HCT116 (cell line): ENCODE measurements at regions not wholly inside any gene's neighbourhood (a gene's known extent, or its start where the extent isn't known, plus 50 kb on each side); places are given as distances from the start of the nearest gene placed in this dataset.

Source experiments
- ATAC-seq: fragments of 200-7000 bp; cut with Tn5 transposase; 2 replicates; pipeline ENCODE4 v1.9.1; 2020; ENCODE audit warnings: mild to moderate bottlenecking, moderate library complexity
- BruUV-seq: library from RNA; stranded (reverse); fragments of 400-500 nt; replicated peaks from 2 replicates; lab custom pipeline; 2021; lab: Mats Ljungman, UMichigan
- CTCF ChIA-PET: fragments of 300-600 bp; sonication (Branson Sonifier 250); formaldehyde crosslinking; loops from one replicate; lab custom pipeline; 2021; ENCODE audit warnings: antibody characterized with exemption; lab: Charles Lee
- POLR2A ChIA-PET: fragments of 300-600, 350-600 bp; sonication (Branson Sonifier 250); formaldehyde crosslinking; loops from one replicate; lab custom pipeline; 2021; ENCODE audit warnings: antibody characterized with exemption; lab: Charles Lee
- RAD21 ChIA-PET, 2 experiments: fragments of 300-600 bp; sonication (Branson Sonifier 250); formaldehyde crosslinking; loops; one replicate each; lab custom pipeline; 2023; ENCODE audit warnings: low total read pairs in 2 of 2; ENCODE audit not compliant: uncharacterized antibody in 2 of 2, unreplicated experiment in 2 of 2, low non-redundant PET in 1 of 2; lab: Charles Lee
- DNase-seq: peaks from one replicate; pipeline ENCODE4 v3.0.0-alpha.2; 2010; ENCODE audit warnings: low read depth, low spot score
- H2AFZ ChIP-seq: fragments of 200-600 bp; shearing (Covaris generic), sonication (generic); 2 replicates; pipeline ENCODE4 v1.6.1; 2017; ENCODE audit warnings: low read depth, mixed run types, mixed read lengths, antibody characterized with exemption, low read length; ENCODE audit not compliant: poor library complexity, severe bottlenecking
- H3K27ac ChIP-seq: 2 replicates; pipeline ENCODE4 v1.5.1; 2012; ENCODE audit warnings: low read depth, low read length
- H3K27me3 ChIP-seq: fragments of 200-600 bp; sonication (generic); 2 replicates; pipeline ENCODE4 v1.6.1; 2016; ENCODE audit warnings: mixed run types, low read length, mixed read lengths; ENCODE audit not compliant: insufficient read depth
- H3K36me3 ChIP-seq, 2 experiments: fragments of 200-500 bp in 1 of 2; fragments of 200-600 bp in 1 of 2; sonication (Bioruptor generic) in 1 of 2; sonication (generic) in 1 of 2; 2 replicates each; pipeline versions ENCODE4 v1.5.1 to v1.6.1; 2014 to 2016; ENCODE audit warnings: low read length in 2 of 2, inconsistent platforms in 1 of 2, mixed read lengths in 1 of 2, mixed run types in 1 of 2; ENCODE audit not compliant: insufficient read depth in 2 of 2, control insufficient read depth in 1 of 2
- H3K4me1 ChIP-seq, 2 experiments: fragments of 200-600 bp in 1 of 2; sonication (generic) in 1 of 2; 2 replicates each; pipeline versions ENCODE4 v1.5.1 to v1.6.1; 2012 to 2017; ENCODE audit warnings: low read length in 2 of 2, inconsistent platforms in 1 of 2, mild to moderate bottlenecking in 1 of 2, mixed read lengths in 1 of 2, mixed run types in 1 of 2, moderate library complexity in 1 of 2; ENCODE audit not compliant: insufficient read depth in 2 of 2, control insufficient read depth in 1 of 2
- H3K4me2 ChIP-seq: fragments of 200-600 bp; sonication (generic); 2 replicates; pipeline ENCODE4 v1.6.1; 2017; ENCODE audit warnings: mixed run types, low read length, mixed read lengths
- H3K4me3 ChIP-seq, 2 experiments: fragments of 200-600 bp in 1 of 2; sonication (generic) in 1 of 2; replicated peaks in 1 of 2; 2 replicates each; pipeline ENCODE4 v1.5.1; 2011 to 2016; ENCODE audit warnings: low read length in 2 of 2, control low read depth in 1 of 2, low read depth in 1 of 2, mild to moderate bottlenecking in 1 of 2, mixed read lengths in 1 of 2, mixed run types in 1 of 2
- H3K79me2 ChIP-seq: fragments of 200-600 bp; sonication (generic); 2 replicates; pipeline ENCODE4 v1.6.1; 2017; ENCODE audit warnings: mild to moderate bottlenecking, mixed run types, low read length, moderate library complexity, mixed read lengths; ENCODE audit not compliant: insufficient read depth
- H3K9ac ChIP-seq: fragments of 200-600 bp; sonication (generic); 2 replicates; pipeline ENCODE4 v1.6.1; 2016; ENCODE audit warnings: low read length, mixed read lengths
- H3K9me2 ChIP-seq: fragments of 200-600 bp; sonication (generic), shearing (Covaris generic); 2 replicates; pipeline ENCODE4 v1.6.1; 2017; ENCODE audit warnings: mixed run types, mild to moderate bottlenecking, moderate library complexity; ENCODE audit not compliant: insufficient read depth
- H3K9me3 ChIP-seq, 2 experiments: fragments of 200-500 bp in 1 of 2; fragments of 200-600 bp in 1 of 2; sonication (Bioruptor generic) in 1 of 2; sonication (generic) in 1 of 2; 2 replicates each; pipeline ENCODE4 v1.6.1; 2014 to 2017; ENCODE audit warnings: low read length in 2 of 2, mixed read lengths in 2 of 2, inconsistent platforms in 1 of 2, low read depth in 1 of 2, mild to moderate bottlenecking in 1 of 2, mixed run types in 1 of 2, moderate library complexity in 1 of 2; ENCODE audit not compliant: control insufficient read depth in 1 of 2, insufficient read depth in 1 of 2
- H4K20me1 ChIP-seq: fragments of 200-600 bp; sonication (generic), shearing (Covaris generic); 2 replicates; pipeline ENCODE4 v1.6.1; 2017; ENCODE audit warnings: mixed run types, mild to moderate bottlenecking, moderate library complexity; ENCODE audit not compliant: insufficient read depth
- CEBPB ChIP-seq: IDR thresholded peaks from 2 replicates; pipeline ENCODE4 v1.6.1; 2012; ENCODE audit warnings: low read depth
- ELF1 ChIP-seq: IDR thresholded peaks from 2 replicates; pipeline ENCODE4 v1.6.1; 2012; ENCODE audit warnings: low read depth, borderline replicate concordance
- EZH2phosphoT487 ChIP-seq: fragments of 200-600 bp; IDR thresholded peaks from 2 replicates; pipeline ENCODE4 v1.6.1; 2018; ENCODE audit warnings: antibody characterized with exemption, borderline replicate concordance
- FOSL1 ChIP-seq: IDR thresholded peaks from 2 replicates; pipeline ENCODE4 v1.6.1; 2012; ENCODE audit warnings: low read depth
- RAD21 ChIP-seq: IDR thresholded peaks from 2 replicates; pipeline ENCODE4 v1.6.1; 2012; ENCODE audit warnings: low read depth, mild to moderate bottlenecking
- SP1 ChIP-seq: IDR thresholded peaks from 2 replicates; pipeline ENCODE4 v1.6.1; 2012; ENCODE audit warnings: low read depth
- ZFX ChIP-seq: fragments of 450-650 bp; IDR thresholded peaks from 2 replicates; pipeline ENCODE4 v1.6.1; 2017
- intact Hi-C: fragments of 100-400 bp; cut with micrococcal nuclease; formaldehyde crosslinking; loops from 2 replicates; pipeline ENCODE4 v1.10.0; 2022
- TF ChIP-seq, protein P1 (sequence below): IDR thresholded peaks from 2 replicates; pipeline ENCODE4 v1.6.1; 2012; ENCODE audit warnings: low read depth

DNA sequence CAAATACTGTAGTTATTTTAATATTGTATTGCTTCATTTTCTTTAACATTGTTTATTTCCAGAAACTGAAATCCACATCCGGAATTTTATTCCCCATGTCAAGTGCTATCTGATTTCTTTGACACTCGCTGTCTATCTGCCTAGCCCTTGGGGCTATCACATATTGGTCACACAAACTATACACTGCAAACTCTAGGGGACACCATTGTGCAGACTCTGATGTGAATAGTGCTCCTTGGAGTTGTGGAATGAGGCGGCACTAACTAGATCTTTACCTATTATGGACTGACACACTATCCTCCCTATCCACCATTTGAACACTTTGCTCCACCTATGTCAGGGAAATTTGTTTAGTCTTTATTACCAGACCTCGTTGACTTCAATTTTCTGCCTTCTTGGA, 534.5 kb downstream of the GLUD2 start:
- no TSS peak for BruUV-seq
- Histone ChIP-seq H3K27me3 (no peaks in the 10 kb centered on the region), H4K20me1 (no peaks in the 10 kb centered on the region), H3K9me2 (no peaks in the 10 kb centered on the region), H3K9ac (no peak overlapping the region), H3K27ac (no peak overlapping the region), H3K79me2 (no peaks in the 10 kb centered on the region), H3K9me3 (no peaks in the 10 kb centered on the region), H3K4me3 (no peak overlapping the region), H3K36me3 (no peaks in the 10 kb centered on the region), H3K4me2 (no peak overlapping the region), H2AFZ (no peak overlapping the region), H3K4me1 (no peaks in the 10 kb centered on the region)
- TF ChIP-seq EZH2phosphoT487 (no peak), RAD21 (0 out of 2 replicates have a peak, but pooled peaks have one; percentile 4)
- ChIA-PET CTCF (no interaction called here), POLR2A (no interaction called here), RAD21 (no interaction called here)
- ATAC-seq (no peak), DNase-seq (no peak)
- intact Hi-C loops: no loop called here

DNA sequence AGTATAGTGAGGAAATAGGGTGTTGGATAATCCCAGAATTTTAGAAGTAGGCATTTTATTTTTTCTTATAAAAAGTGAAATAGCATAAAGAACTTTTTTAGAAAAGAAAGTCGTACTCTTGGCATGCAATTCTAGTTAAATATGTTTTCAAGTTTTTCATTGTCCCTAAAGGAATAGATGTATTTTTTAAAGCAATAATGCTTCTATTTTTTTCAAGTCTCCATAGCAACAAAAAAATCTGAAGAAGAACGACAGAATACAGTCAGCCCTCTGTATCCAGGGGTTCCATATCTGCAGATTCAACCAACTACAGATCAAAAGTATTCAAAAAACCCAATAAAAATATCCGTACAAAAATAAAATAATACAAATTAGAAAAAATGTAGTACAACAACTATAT, 538.2 kb downstream of the GLUD2 start:
- intact Hi-C loops: no loop called here
- H3K79me2 ChIP-seq: no peaks in the 10 kb centered on the region
- no peaks in the 10 kb centered on the region for H3K27me3 ChIP-seq
- no peaks in the 10 kb centered on the region for H3K36me3 ChIP-seq
- no peak for ATAC-seq
- no TSS peak for BruUV-seq
- H3K27ac ChIP-seq: no peak overlapping the region
- H3K4me2 ChIP-seq: no peak overlapping the region
- no peaks in the 10 kb centered on the region for H3K9me3 ChIP-seq
- no peaks in the 10 kb centered on the region for H4K20me1 ChIP-seq
- ChIA-PET RAD21 (no interaction called here), CTCF (no interaction called here), POLR2A (no interaction called here)
- DNase-seq: no peak
- H3K4me3 ChIP-seq: no peak overlapping the region
- no peak overlapping the region for H2AFZ ChIP-seq
- no peak overlapping the region for H3K9ac ChIP-seq
- H3K9me2 ChIP-seq: no peaks in the 10 kb centered on the region
- H3K4me1 ChIP-seq: no peaks in the 10 kb centered on the region
- TF ChIP-seq ZFX (no peak), FOSL1 (no peak), EZH2phosphoT487 (no peak)

DNA sequence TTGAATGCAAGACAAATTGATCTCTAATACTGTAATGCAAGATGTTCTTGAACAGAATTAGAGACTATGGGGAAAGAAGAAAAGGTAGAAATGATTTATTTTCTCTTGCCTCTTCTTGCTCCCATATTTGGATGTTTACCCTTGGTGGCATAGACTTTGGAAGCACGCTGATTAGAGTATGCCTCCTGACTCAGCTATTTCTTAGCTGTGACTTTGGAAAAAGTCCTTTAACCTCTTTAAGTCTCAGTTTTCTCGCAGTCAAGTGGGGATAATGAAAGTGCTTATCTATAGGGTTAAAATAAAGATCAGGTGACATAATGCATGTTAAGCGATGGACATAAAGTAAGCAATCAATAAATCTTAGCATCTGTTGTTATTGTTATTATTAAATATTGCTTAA, 545.5 kb downstream of the GLUD2 start:
- CTCF ChIA-PET: no interaction called here
- Histone ChIP-seq H3K9ac (no peak overlapping the region), H3K4me1 (no peaks in the 10 kb centered on the region), H3K79me2 (no peaks in the 10 kb centered on the region), H3K4me3 (no peak overlapping the region), H3K9me2 (no peaks in the 10 kb centered on the region), H3K4me2 (no peak overlapping the region), H3K27me3 (no peaks in the 10 kb centered on the region), H3K36me3 (no peaks in the 10 kb centered on the region), H3K27ac (no peak overlapping the region), H3K9me3 (no peaks in the 10 kb centered on the region), H2AFZ (no peak overlapping the region), H4K20me1 (no peaks in the 10 kb centered on the region)
- intact Hi-C loops: no loop called here
- no peak for ATAC-seq
- no peak for DNase-seq
- no peak for TF ChIP-seq ELF1
- TF ChIP-seq CEBPB: no peak
- no peak for TF ChIP-seq FOSL1
- TF ChIP-seq ZFX: no peak
- no peak for TF ChIP-seq SP1
- TF ChIP-seq, protein P1, sequence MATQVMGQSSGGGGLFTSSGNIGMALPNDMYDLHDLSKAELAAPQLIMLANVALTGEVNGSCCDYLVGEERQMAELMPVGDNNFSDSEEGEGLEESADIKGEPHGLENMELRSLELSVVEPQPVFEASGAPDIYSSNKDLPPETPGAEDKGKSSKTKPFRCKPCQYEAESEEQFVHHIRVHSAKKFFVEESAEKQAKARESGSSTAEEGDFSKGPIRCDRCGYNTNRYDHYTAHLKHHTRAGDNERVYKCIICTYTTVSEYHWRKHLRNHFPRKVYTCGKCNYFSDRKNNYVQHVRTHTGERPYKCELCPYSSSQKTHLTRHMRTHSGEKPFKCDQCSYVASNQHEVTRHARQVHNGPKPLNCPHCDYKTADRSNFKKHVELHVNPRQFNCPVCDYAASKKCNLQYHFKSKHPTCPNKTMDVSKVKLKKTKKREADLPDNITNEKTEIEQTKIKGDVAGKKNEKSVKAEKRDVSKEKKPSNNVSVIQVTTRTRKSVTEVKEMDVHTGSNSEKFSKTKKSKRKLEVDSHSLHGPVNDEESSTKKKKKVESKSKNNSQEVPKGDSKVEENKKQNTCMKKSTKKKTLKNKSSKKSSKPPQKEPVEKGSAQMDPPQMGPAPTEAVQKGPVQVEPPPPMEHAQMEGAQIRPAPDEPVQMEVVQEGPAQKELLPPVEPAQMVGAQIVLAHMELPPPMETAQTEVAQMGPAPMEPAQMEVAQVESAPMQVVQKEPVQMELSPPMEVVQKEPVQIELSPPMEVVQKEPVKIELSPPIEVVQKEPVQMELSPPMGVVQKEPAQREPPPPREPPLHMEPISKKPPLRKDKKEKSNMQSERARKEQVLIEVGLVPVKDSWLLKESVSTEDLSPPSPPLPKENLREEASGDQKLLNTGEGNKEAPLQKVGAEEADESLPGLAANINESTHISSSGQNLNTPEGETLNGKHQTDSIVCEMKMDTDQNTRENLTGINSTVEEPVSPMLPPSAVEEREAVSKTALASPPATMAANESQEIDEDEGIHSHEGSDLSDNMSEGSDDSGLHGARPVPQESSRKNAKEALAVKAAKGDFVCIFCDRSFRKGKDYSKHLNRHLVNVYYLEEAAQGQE: no peak
- RAD21 ChIA-PET: no interaction called here
- POLR2A ChIA-PET: no interaction called here
- BruUV-seq: no TSS peak
